DOHH2 (cell line): ENCODE measurements at regions not wholly inside any gene's neighbourhood (a gene's known extent, or its start where the extent isn't known, plus 50 kb on each side); places are given as distances from the start of the nearest gene placed in this dataset.

Experiments used
- CTCF ChIP-seq: fragments of 200-600 bp; sonication (generic); IDR thresholded peaks from one replicate; pipeline ENCODE4 v1.5.1; 2014; ENCODE audit warnings: antibody characterized with exemption, mild to moderate bottlenecking, low read depth, low read length; ENCODE audit not compliant: poor library complexity, severe bottlenecking
- EZH2phosphoT487 ChIP-seq: fragments of 200-600 bp; sonication (generic); IDR thresholded peaks from 2 replicates; pipeline ENCODE4 v1.6.1; 2017; ENCODE audit warnings: borderline replicate concordance, mild to moderate bottlenecking, antibody characterized with exemption, low read length, moderate library complexity, mixed read lengths

GRCh38 chr5:125411071-125411743 is 664.8 kb upstream of the ZNF608 start:
- TF ChIP-seq CTCF (no peak), EZH2phosphoT487 (no peak)
